SJCRH30 (cell line): ENCODE measurements at regions not wholly inside any gene's neighbourhood (a gene's known extent, or its start where the extent isn't known, plus 50 kb on each side); places are given as distances from the start of the nearest gene placed in this dataset.

Source experiments
- DNase-seq, 2 experiments: peaks; one replicate each; pipeline ENCODE4 v3.0.0-alpha.2; 2015 to 2020
- H3K27ac ChIP-seq: fragments of 250-450 bp; sonication (Bioruptor Pico); 2 replicates; pipeline ENCODE4 v1.5.1; 2020; ENCODE audit warnings: mild to moderate bottlenecking, moderate library complexity
- H3K27me3 ChIP-seq: fragments of 250-450 bp; sonication (Bioruptor Pico); 2 replicates; pipeline ENCODE4 v1.5.1; 2020; ENCODE audit warnings: mild to moderate bottlenecking, moderate library complexity
- H3K36me3 ChIP-seq: fragments of 250-450 bp; sonication (Bioruptor Pico); 2 replicates; pipeline ENCODE4 v1.5.1; 2020; ENCODE audit warnings: mild to moderate bottlenecking, moderate library complexity
- H3K4me1 ChIP-seq: fragments of 250-450 bp; sonication (Bioruptor Pico); 2 replicates; pipeline ENCODE4 v1.5.1; 2020; ENCODE audit warnings: mild to moderate bottlenecking, moderate library complexity
- H3K4me3 ChIP-seq: fragments of 250-450 bp; sonication (Bioruptor Pico); 2 replicates; pipeline ENCODE4 v1.5.1; 2020; ENCODE audit warnings: mild to moderate bottlenecking, moderate library complexity
- H3K9me3 ChIP-seq: fragments of 250-450 bp; sonication (Bioruptor Pico); replicated peaks from 2 replicates; pipeline ENCODE4 v1.5.1; 2020; ENCODE audit warnings: mild to moderate bottlenecking, moderate library complexity

- H3K9me3 ChIP-seq, result no peaks in the 10 kb centered on the region
- H3K4me1 ChIP-seq, result no peaks in the 10 kb centered on the region
- no peaks in the 10 kb centered on the region for H3K36me3 ChIP-seq
- DNase-seq, result no peak
- H3K4me3 ChIP-seq, result no peak overlapping the region
- no peaks in the 10 kb centered on the region for H3K27me3 ChIP-seq
- no peak overlapping the region for H3K27ac ChIP-seq
These were observed 1347.5 kb upstream of the ADGRB3 start for GRCh38 chr6:67287566-67287965.

DNA sequence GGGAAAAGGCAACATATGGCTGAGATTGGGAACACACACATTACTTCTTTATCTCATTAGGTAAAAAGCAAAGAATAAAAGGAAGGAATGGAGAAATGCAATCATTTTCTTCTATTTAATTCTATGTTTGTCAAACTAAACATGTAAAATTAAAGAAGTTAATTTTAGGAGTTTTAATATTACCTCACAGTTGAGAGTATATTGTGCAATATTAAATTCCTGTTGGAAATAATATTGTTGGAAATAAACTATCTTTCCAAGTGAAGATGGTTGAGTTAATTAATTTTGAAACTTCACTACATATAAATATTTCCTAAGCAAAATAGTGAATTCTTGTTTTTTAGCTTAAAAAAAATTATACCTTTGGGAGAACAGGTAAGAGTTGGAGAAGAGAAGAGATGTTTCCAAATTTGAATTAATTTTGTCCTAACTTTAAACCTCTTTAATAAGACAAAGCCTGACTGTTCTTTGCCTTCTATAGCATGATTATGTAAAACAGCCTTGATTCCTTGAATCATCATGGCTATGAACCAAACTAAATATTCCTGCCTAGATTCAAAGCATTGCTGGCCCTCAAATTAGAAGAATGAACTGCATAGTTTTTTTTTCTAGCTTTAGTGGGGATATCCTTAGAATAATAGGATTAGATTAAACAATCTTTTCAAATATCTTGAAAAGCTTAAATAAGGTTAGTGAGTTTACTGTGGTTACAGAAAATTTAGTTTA is 1349.1 kb upstream of the ADGRB3 start:
- Histone ChIP-seq H3K27me3 (no peaks in the 10 kb centered on the region), H3K4me1 (no peaks in the 10 kb centered on the region), H3K4me3 (no peak overlapping the region), H3K27ac (no peak overlapping the region), H3K36me3 (no peaks in the 10 kb centered on the region), H3K9me3 (no peaks in the 10 kb centered on the region)
- no peak for DNase-seq

DNA sequence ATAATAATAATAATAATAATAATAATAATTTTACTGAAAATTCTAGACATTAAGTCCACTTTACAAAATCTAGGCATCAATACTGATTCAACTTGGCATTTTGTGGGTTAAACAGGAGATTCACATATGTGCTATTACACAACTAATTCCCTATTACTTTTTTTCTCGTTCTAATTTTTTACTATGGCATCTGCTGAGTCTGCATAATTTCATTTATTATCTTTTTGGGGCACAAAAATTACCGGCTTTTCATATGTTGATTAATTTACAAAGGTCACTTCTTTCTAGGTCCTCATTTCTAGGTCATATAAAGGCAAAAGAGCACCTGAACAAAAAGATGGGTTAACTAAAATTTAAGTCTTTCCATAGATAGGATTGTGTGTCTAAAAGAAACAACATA is 1357.8 kb upstream of the ADGRB3 start:
- Histone ChIP-seq H3K4me1 (no peaks in the 10 kb centered on the region), H3K27me3 (no peaks in the 10 kb centered on the region), H3K27ac (no peak overlapping the region), H3K4me3 (no peak overlapping the region), H3K9me3 (no peaks in the 10 kb centered on the region), H3K36me3 (no peaks in the 10 kb centered on the region)
- DNase-seq, result no peak

- no peaks in the 10 kb centered on the region for H3K4me1 ChIP-seq
- no peak overlapping the region for H3K4me3 ChIP-seq
- no peak overlapping the region for H3K27ac ChIP-seq
- no peaks in the 10 kb centered on the region for H3K36me3 ChIP-seq
- H3K9me3 ChIP-seq, result no peaks in the 10 kb centered on the region
- no peaks in the 10 kb centered on the region for H3K27me3 ChIP-seq
- no peak for DNase-seq
These were observed 1368.8 kb upstream of the ADGRB3 start for GRCh38 chr6:67265996-67266921.

DNA sequence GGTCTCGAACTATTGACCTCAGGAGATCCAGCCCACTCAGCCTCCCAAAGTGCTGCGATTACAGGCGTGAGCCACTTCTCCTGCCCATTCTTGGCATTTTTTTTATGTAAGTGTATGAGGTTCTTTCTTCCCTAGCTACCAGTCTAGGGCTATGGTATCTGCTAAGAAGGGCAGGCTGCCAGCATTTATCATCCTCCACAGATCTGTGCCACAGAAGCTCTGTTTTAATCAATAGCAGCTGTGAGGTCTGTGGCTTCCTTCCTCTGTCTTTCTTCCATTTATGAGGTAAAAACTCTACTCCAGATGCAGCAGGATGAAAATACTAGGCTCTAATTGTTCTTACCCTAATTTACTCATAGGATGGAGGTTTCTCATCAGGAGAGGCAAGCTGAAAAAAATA is 1382.4 kb upstream of the ADGRB3 start:
- Histone ChIP-seq H3K9me3 (no peaks in the 10 kb centered on the region), H3K36me3 (no peaks in the 10 kb centered on the region), H3K4me1 (no peaks in the 10 kb centered on the region), H3K4me3 (no peak overlapping the region), H3K27me3 (no peaks in the 10 kb centered on the region), H3K27ac (no peak overlapping the region)
- DNase-seq, result no peak

- no peaks in the 10 kb centered on the region for H3K4me1 ChIP-seq
- H3K9me3 ChIP-seq, result no peaks in the 10 kb centered on the region
- H3K4me3 ChIP-seq, result no peak overlapping the region
- no peaks in the 10 kb centered on the region for H3K36me3 ChIP-seq
- no peaks in the 10 kb centered on the region for H3K27me3 ChIP-seq
- DNase-seq, result no peak
- H3K27ac ChIP-seq, result no peak overlapping the region
These were observed 1387.0 kb upstream of the ADGRB3 start for GRCh38 chr6:67248077-67248476.

DNA sequence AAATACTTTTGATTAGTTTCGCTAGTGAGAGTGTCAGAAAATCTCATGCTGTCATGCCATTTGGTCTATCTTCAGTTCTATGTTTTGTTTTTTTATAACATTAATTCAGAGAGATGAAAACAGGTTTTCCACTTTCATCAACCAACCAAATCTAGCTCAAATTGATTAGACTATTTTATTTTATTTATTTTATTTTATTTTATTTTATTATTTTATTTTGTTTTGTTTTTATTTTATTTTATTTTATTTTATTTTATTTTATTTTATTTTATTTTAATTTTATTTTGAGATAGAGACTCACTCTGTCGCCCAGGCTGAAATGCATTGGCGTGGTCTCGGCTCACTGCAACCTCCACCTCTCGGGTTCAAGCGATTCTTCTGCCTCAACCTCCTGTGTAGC is 1391.0 kb upstream of the ADGRB3 start:
- no peak overlapping the region for H3K27ac ChIP-seq
- no peaks in the 10 kb centered on the region for H3K9me3 ChIP-seq
- no peak for DNase-seq
- H3K27me3 ChIP-seq, result no peaks in the 10 kb centered on the region
- no peak overlapping the region for H3K4me3 ChIP-seq
- H3K4me1 ChIP-seq, result no peaks in the 10 kb centered on the region
- H3K36me3 ChIP-seq, result no peaks in the 10 kb centered on the region

DNA sequence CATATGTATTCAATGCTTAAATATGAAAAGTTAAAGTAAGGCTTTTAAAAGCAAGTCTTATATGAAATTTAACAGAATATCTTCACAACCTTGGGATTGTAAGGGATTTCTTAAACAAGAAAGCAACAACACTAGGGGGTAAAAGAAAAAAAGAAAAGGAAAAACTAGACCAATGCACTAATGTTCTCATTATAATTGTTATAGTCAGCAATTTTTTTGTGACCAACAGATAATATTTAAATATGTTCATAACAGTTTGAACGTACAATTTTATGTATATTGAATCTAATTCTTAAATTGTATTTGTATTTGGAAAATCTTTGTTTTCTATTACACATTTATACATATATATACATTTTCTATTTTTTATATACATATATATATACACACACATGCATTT is 1397.8 kb upstream of the ADGRB3 start:
- H3K27me3 ChIP-seq, result no peaks in the 10 kb centered on the region
- H3K4me3 ChIP-seq, result no peak overlapping the region
- no peak overlapping the region for H3K27ac ChIP-seq
- DNase-seq, result no peak
- H3K36me3 ChIP-seq, result no peaks in the 10 kb centered on the region
- no peaks in the 10 kb centered on the region for H3K4me1 ChIP-seq
- H3K9me3 ChIP-seq, result no peaks in the 10 kb centered on the region

DNA sequence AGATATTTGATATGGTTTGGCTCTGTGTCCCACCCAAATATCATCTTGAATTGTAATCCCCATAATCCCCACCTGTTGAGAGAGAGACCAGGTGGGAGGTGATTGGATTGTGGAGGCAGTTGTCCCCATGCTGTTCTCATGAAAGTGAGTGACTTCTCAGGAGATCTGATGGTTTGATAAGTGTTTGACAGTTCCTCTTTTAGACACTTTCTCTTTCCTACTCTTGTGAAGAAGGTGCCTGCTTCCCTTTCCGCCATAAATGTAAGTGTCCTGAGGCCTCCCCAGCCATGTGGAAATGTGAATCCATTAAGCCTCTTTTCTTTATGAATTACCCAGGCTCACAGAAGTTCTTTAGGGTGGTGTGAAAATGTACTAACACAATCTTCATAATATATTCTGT is 1404.0 kb upstream of the ADGRB3 start:
- H3K27ac ChIP-seq, result no peak overlapping the region
- no peak for DNase-seq
- no peaks in the 10 kb centered on the region for H3K4me1 ChIP-seq
- no peaks in the 10 kb centered on the region for H3K36me3 ChIP-seq
- no peaks in the 10 kb centered on the region for H3K9me3 ChIP-seq
- H3K27me3 ChIP-seq, result no peaks in the 10 kb centered on the region
- no peak overlapping the region for H3K4me3 ChIP-seq

- no peak overlapping the region for H3K27ac ChIP-seq
- no peak for DNase-seq
- no peaks in the 10 kb centered on the region for H3K9me3 ChIP-seq
- H3K36me3 ChIP-seq, result no peaks in the 10 kb centered on the region
- H3K4me3 ChIP-seq, result no peak overlapping the region
- H3K4me1 ChIP-seq, result no peaks in the 10 kb centered on the region
- no peaks in the 10 kb centered on the region; the same call in 1 of the 2 replicates for H3K27me3 ChIP-seq
These were observed 1410.1 kb upstream of the ADGRB3 start for GRCh38 chr6:67224989-67225388.

GRCh38 chr6:67221226-67221625 is 1413.9 kb upstream of the ADGRB3 start:
- no peak for DNase-seq
- no peaks in the 10 kb centered on the region for H3K4me1 ChIP-seq
- no peaks in the 10 kb centered on the region for H3K36me3 ChIP-seq
- H3K9me3 ChIP-seq, result no peaks in the 10 kb centered on the region
- H3K27ac ChIP-seq, result no peak overlapping the region
- no peaks in the 10 kb centered on the region; the same call in 1 of the 2 replicates for H3K27me3 ChIP-seq
- no peak overlapping the region for H3K4me3 ChIP-seq

DNA sequence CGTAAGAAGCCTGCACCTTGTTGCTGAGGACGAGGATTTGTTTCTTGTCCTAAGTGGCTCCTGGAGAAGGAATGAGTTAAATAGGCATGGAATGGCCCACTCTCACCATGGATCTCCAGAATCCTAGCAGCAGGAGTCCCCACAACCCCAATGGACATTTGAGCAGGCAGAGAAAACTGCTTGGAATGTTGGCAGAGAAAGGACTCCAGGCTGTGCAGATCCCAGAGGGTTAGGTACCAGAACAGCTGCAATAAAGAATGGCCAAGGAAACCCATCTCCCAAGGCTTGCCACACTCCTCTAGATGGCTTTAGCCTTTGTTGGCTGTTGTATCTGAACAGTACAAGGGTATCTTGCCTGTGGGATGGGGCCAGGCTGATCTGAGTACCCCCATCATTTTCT is 1415.7 kb upstream of the ADGRB3 start:
- DNase-seq, result peak; percentile 30 to 45
- Histone ChIP-seq H3K27me3 (no peaks in the 10 kb centered on the region), H3K4me3 (no peak overlapping the region), H3K9me3 (no peaks in the 10 kb centered on the region), H3K27ac (no peak overlapping the region), H3K36me3 (no peaks in the 10 kb centered on the region), H3K4me1 (no peaks in the 10 kb centered on the region)

GRCh38 chr6:67212584-67212983 is 1422.5 kb upstream of the ADGRB3 start:
- no peaks in the 10 kb centered on the region for H3K9me3 ChIP-seq
- no peaks in the 10 kb centered on the region for H3K36me3 ChIP-seq
- no peaks in the 10 kb centered on the region for H3K27me3 ChIP-seq
- no peak overlapping the region for H3K27ac ChIP-seq
- no peaks in the 10 kb centered on the region for H3K4me1 ChIP-seq
- DNase-seq, result no peak
- no peak overlapping the region for H3K4me3 ChIP-seq

DNA sequence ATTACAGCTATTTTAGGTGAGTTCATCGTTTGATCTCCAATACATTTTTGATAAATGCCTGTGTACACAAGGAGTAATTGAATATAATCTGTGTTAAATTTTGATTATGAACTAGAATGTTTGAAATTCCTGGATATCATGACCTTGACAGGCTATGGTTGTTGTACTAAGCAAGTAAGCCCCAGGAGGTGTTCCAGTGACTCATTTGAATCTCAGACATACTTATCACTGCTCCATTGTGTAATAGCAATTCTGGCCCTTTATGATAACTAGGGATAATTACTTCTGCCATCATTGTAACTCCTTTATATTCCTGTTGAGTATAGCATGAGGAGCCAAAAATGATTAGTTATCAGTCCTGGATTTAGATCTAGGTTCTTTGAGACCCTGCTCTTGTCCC is 1424.6 kb upstream of the ADGRB3 start:
- H3K27ac ChIP-seq, result no peak overlapping the region
- DNase-seq, result no peak

GRCh38 chr6:67201563-67201962 is 1433.5 kb upstream of the ADGRB3 start:
- no peak overlapping the region for H3K27ac ChIP-seq
- DNase-seq, result no peak
- H3K4me3 ChIP-seq, result no peak overlapping the region
- H3K9me3 ChIP-seq, result no peaks in the 10 kb centered on the region
- no peaks in the 10 kb centered on the region for H3K27me3 ChIP-seq
- H3K4me1 ChIP-seq, result no peaks in the 10 kb centered on the region
- no peaks in the 10 kb centered on the region for H3K36me3 ChIP-seq

More for the DNA sequence above, 1424.6 kb upstream of the ADGRB3 start:
- H3K4me1 ChIP-seq, result no peaks in the 10 kb centered on the region
- no peaks in the 10 kb centered on the region for H3K27me3 ChIP-seq
- H3K9me3 ChIP-seq, result no peaks in the 10 kb centered on the region
- H3K36me3 ChIP-seq, result no peaks in the 10 kb centered on the region
- H3K4me3 ChIP-seq, result no peak overlapping the region
